ENCODE measurements at regions not wholly inside any gene's neighbourhood (a gene's known extent, or its start where the extent isn't known, plus 50 kb on each side); places are given as distances from the start of the nearest gene placed in this dataset.

DNA sequence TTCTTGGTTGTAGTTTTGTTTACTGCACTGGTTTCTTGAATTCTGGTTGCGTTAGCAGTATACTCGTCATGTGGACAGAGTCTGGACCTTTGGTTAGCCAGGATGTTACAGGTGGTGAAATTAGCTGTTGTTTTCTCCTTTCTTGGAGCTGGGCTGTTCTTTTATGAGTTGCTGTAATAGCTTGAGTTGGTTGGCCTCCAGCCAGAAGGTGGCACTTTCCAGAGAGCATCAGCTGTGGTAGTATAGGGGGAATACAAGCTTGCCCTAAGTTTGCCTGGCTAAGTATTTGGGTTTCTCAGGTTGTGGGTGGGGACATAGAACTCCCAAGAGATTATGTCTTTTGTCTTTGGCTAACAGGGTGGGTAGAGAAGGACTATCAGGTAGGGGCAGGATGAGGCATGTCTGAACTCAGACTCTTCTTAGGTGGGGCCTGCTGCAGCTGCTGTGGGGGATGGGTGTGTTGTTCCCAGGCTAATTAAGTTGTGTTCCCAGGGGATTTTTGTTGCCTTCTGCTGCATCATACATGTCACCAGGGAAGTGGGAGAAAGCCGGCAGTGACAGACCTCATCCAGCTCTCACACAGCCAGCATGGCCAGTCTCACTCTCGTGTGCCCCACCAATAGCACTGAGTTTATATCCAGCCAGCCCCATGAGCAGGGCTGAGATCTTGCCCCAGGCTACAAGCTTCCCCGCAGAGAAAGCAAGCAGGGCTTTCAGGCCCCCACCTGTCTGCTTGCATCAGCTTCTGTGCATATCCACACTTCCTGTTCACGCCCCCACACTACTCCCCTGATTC is 246.7 kb upstream of the TPK1 start:
- DNase-seq: no peak

DNA sequence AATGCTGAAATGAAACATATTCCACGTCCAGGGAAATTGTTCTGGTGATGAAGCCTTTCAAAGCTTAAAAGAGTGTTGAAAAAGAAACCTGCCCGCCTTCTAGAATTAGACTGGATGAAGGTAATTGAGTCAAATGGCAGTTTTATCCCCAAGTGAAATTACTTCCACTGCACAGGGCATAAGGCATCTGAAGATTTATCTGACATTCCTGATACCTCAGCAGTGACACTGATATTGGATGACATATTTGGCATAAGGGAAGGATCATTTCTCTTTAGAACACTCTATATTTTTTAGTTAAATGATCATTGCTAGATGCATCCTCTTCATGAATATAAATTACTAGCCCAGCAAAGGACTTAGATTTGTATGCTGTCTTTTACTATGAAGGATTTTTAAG is 229.6 kb upstream of the TPK1 start:
- DNase-seq: no peak

DNA sequence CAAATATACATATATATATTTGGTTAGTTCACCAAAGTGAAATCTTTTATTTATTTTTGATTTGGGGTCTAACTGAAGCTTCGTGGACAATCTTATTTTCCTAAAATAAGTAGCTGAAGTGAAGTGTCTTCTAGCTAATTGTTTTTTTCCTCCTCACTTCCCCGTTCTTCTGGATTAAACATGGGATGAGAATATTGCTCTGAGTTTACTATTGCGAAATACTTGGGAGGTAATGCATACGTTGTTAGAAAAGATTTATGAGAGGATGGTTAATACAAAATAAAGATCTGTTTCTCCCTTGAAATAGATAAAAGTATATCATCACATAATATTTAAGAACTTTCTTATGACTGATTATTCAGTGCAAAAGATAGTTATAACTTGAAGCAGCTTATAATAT is 228.3 kb upstream of the TPK1 start:
- no peak for DNase-seq

DNA sequence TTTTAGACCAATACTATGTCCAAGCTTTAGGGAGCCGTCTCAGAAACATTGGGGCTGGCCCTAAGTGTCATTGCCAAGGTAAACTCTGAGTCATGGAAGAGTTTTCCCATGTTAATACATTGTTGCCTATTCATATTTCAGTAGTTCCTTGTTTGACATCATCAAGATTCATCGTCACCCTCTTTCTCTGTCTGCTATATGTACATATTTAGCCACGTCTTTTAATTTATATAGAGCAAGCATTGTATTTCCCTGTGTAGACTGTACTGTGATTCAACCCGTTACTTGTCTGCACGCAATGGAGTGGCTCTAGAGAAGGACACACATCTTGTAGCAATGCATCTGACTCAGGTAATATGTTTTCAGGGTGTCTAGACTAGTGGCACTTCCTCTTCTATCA is 217.9 kb upstream of the TPK1 start:
- DNase-seq: no peak

DNA sequence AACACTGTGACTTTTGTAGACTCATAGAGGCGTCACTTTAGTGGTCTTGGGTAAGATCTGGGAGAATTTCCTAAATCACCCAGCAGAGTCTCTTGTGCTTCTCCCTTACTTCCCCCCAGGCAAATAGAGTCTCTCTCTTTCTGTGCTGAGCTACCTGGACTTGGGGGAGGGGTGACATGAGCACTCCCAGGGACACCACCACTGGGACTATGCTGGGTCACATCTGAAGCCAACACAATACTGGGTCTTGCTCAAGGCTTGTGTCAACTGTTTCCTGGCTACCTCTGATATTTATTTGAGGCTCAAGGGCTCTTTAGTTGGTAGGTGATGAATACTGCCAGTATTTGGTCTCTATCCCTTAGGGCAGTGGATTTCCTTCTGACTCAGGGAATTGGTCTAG is 214.6 kb upstream of the TPK1 start:
- DNase-seq: no peak

DNA sequence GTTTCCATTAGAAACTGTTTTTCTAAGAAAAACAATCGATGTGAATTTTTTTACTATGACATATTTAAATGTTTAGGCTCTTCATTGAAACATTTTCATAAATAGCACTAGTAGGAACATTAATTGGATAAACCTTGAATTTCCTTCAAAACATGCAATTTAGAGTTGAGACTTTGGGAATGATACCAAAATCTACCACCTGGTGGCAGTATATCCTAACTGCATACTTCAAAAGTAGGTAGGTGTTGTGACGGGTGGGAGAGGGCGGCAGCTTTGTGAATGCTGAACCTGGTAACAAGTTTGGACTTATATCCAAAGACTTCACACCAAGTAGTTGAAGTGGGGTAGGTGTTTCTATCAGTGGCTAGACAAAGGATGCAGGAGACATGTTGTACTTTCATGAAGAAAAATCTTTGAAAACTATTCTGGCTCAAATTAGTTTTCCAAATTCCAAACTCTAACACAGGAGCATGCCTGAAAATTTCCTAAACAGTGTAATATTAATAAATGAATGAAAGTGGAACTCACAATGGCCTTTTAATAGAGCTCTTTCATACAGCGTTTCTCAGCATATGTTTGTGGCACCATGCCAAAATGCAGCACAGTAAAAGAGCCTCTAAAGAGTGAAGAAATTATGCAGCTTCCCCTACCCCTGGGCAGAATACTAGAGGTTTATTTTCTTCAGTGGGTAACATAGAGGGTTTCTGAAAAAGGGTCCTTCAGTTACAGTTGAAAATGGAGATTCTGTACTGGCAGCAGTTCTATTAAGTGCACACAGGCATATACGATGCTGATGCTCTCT is 201.0 kb upstream of the TPK1 start:
- peak; percentile 30 for DNase-seq

DNA sequence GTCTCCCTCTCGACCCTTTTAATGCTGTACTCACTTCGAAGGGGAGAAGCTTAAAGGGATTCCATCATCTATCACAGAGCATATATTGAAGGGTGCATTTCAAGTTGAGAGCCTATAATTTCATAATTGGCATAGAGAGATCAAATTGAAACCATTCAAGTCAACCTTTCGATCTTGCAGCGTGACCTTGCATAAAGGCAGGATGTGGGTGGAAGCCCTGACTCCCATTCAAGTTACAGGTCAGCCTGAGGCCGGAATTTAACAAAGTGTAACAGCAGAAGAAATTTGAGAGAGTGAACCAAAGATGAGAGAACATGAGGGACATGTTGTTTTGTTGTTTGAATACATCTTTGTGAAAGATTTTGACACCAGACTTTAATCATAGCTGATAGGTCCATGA is 195.3 kb upstream of the TPK1 start:
- DNase-seq: no peak

DNA sequence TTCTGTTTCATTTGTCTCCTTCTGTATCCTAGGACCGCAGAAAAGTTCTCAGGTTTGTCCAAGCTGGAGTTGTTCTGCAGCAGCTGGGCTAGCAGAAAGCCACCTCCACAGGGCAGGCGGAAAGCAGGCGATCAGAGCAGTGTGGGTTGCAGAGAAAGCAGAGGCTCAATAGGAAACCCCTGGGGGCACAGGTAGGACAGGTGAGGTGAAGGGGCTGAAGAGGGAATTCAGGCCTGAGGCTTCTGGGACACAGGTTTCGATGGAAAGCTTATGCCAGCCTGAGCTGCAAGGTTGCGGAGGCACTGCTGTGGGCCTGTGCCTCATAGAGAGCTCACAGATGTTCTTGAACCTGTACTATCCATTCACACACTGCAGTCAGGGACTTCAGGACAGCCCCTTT is 194.9 kb upstream of the TPK1 start:
- no peak for DNase-seq

DNA sequence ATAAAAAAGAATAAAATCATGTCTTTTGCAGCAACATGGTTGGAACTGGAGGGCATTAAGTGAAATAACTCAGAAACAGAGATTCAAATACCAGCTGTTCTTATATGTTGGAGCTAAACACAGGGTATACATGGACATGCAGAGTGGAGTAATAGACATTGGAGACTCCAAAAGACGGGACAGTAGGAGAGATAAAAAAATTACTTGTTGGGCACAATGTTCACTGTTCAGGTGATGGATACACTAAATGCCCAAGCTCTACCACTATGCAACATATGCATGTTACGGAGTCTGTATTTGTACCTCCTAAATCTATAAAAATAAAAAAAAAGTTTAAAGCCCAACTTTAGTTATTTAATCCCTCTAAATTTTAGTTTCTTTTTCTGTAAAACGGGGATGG is 184.6 kb upstream of the TPK1 start:
- DNase-seq: no peak

DNA sequence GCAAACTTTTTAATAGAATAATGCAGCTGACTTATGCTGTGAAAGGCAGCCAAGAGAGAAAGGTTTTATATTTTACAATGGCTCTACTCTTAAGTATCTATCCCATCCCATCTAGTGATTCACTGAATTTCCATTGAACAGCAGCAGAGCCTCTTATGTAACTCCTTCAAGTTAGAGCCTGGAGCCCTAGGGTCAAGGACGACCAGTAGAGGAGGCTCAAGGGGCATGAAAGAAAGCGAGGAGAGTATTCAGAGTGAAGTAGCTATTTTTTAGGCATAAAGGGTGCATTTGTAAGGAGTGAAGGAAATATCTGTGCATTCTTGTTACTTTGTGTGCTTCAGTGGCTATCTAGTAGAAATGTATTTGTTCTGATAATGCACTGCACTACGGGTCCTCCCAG is 180.2 kb upstream of the TPK1 start:
- no peak for DNase-seq

DNA sequence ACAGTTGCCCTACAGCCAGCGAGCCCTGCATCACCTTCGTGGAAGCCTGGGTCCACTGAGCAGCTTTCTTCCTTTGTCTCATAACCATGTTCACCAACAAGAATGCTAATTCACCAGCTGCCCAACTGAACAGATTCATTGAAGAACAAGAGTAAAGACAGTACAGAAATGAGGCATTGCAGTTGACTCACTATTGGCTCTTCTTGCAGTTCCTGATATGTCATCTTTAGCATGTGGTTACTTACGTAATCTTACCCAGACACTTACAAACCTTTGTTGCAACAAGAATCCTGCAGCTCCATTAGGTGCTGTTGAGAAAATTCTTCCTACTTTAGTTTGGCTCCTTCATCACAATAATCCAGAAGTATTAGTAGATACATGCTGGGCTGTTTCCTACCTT is 174.0 kb upstream of the TPK1 start:
- peak; percentile 81 for DNase-seq

DNA sequence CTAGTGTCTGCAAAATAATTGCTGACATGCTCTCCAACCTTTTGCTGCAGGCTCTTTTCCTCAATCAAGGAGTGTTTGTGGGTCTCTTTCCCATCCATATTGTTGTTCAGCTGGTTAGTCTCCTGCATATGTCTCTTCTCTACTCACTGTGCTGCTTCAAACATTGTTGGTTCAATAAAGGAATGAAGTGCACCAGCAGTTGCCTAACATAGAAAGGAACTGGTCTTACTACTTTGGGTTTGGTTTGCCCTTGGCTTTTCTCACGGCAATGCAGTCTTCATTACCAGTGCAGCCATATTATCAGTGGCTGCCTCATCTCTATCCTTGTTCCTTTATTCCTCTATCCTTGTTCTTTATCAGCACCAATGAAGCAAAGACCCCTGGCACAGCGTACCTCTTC is 169.7 kb upstream of the TPK1 start:
- DNase-seq: no peak

DNA sequence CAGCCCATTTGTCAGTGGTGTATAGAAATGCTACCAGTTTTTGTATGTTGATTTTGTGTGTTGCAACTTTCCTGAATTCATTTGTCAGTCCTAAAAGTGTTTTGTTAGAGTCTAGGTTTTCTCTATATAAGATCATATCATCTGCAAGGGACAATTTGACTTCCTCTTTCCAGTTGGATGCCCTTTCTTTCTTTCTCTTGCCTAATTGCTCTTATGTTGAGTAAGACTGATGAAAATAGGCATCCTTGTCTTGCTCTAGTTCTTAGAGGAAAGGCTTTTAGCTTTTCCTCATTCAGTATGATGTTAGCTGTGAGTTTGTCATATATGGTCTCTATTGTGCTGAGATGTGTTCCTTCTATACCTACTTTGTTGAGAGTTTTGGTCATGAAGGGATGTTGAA is 161.7 kb upstream of the TPK1 start:
- peak; percentile 80 for DNase-seq

DNA sequence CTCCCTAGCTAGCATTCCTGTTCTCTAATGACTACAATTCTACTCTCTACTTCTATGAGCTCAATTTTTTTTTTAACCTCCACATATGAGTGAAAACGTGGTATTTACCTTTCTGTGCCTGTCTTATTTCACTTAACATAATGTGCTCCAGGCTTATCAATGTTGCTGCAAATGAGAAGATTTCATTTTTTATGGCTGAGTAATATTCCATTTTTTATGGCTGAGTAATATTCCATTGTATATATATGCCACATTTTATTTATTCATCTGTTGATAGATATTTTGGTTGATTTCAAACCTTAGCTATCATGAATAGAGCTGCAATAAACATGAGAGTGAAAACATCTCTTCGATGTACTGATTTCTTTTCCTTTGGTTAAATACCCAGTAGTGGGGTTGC is 159.6 kb upstream of the TPK1 start:
- DNase-seq: no peak

DNA sequence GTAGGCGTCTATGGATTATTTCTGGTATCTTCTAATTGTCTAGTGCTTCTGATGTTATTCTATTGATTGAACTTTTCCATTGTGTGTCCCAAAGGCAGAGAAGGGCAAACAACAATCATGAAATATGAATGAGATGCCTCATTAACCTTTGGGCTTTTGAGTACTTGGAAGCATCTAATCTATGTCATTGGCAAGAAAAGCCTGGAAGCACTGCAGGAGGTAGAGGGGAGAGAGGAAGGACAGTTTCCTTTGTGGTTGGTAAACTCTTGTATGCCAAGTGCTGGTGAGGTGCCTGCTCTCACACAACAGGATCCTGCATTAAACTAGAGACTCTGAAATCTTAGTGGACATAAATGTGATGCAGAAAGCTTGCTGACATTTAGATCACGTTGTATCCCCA is 155.2 kb upstream of the TPK1 start:
- no peak for DNase-seq

DNA sequence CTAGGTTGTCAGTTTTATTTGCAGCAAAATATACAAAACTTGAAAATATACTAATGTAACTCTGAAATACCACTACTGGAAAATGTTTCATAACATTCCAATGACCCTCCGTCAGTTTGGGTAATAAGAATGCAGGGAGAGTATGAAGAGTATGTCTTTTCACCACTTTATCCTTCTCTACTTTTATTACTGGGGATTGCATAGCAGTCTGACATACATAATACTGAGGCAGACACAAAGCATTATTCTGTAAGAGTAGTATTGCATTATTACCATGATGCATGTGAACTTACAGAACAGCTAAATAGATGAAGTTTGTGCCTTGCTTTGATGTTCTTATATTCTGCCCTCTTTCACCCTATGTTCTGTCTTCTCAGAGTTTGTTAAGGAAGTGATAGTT is 151.8 kb upstream of the TPK1 start:
- DNase-seq: no peak

DNA sequence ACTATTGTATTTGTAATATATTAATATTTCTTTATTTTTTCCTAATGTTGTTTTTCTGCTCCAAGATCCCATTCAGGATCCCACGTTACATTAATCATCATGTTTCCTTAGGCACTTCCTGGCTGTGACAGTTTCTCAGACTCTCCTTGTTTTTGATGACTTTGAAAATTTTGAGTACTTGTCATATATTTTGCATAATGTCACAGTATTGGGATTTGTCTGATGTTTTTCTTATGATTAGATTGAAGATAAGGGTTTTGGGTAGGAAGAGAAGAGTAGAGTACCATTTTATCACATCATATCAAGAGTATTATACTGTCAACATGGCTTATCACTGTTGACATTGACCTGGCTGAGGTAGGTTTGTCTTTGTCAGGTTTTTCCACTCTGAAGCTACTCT is 146.3 kb upstream of the TPK1 start:
- DNase-seq: no peak

DNA sequence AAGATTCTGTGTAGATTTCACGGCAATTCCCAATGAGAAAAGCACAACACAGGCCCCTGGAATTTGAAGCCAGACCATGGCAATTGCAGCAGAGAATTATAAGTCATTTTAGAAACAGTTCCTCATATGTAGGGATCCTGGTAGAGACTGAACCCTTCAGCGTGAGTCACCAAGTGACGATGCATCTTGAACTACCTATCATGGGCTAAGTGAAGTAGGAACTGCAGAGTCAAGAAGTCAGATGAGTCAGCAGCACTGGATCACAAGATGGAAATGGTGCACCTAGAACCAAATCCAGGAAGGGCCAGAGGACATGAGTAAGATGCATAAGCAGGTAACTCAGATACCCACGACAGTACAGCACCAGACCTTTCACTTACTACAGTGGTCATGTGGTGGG is 140.0 kb upstream of the TPK1 start:
- peak; percentile 55 for DNase-seq

DNA sequence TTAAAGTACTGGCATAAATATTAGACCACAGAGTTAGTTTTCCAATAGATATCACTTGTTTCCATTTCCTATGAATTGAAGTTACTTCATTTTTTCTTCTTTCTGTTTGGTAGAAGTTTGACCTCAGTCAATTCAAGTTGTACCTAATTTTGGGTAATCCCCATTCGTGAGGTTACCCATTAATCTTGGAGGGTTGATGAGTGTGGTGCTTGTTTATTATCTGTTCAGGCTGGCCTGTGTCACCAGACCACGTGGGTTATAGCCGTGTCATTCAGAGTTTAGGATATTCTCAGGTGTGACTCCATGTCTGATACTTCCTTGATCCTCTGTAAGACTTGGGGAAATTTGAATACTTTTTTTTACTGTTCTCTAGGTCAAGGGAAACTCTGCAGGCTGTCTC is 133.9 kb upstream of the TPK1 start:
- DNase-seq: no peak

DNA sequence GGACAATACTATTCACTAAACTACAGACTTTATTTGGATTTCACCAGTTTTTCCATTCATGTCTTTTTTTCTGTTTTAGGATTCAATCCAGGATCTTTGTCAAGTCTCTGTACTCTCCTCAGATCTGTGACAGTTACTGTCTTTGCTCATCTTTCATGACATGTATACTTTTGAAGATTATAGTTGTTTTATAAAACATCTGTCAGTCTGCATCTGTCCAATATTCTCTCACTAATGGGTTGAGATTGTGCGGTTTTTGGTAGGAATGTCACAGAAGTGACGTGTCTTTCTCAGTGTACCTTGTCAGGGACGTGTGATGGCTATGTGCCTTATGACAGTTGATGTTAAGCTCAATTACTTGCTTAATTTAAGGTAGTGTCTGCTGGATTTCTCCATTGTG is 124.9 kb upstream of the TPK1 start:
- DNase-seq: no peak

DNA sequence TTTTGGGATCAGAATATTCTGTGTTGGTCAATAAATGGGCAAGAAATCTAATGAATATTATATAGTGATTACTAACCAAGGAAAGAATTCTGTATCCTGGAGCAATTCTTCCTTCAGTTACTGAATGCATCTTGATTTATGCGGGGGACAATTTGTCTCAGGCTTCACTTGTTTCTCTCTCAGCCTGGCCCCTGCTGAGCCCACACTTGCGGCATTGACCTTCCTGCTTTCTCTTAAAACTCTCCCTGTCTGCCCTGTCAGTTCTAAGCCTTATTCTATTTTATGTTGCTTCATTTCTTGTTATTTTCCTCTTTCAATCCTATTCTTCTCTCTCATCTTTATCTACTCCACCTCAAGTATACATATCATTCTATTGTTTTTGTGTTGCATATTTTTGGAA is 122.1 kb upstream of the TPK1 start:
- no peak for DNase-seq

DNA sequence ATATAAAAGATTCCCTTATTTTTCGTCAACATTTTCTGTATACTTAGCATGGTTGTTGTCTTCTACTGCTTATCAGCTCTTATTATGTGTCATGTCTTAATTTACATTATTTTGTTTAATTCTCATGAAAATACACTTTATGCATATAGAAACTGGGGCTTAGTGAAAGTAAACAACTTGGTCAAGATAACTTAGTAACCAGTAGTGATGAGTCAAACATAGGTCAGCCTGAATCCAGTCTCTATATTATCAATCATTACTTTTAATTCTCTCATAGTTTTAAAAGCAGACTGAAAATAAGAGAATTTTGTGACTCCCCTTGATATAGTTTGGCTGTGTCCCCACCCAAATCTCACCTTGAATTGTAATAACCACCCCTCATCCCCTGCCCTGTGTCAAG is 119.6 kb upstream of the TPK1 start:
- DNase-seq: no peak

DNA sequence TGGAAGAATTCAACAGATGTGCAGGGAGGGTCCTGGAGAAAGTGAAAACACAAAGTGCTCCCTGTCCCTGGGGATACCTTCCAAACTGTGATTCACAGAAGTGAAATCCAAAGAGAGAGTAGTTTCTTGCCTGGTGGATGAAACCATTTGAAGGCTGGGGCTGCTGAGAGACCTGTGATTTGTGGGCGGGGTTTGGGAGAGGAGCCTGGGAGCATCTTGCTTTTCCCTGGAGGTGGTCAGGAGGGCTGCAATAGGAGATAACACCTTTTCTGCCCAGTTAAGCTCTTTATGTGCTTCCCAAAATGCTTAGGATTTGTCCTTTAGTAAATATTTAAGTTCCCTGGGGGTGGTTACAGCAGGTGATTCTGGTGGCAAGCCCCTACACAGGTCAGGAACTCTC is 105.3 kb upstream of the TPK1 start:
- no peak for DNase-seq

DNA sequence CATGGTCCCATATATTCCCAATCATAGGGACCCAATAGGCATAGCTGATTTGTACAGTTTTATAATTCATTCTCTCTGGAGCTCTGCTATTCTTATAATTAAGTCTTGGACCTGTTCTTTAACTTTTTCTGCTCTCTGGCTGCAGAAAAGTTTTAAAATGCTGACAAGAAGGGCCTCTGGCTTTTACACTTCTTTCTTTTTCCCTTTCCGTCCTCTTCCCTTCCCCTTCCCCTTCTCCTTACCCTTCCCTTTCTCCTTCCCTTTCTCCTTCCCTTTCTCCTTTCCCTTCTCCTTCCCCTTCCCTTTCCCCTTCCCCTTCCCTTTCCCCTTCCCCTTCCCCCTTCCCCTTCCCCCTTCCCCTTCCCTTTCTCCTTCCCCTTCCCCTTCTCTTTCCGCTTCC is 101.3 kb upstream of the TPK1 start:
- no peak for DNase-seq

DNA sequence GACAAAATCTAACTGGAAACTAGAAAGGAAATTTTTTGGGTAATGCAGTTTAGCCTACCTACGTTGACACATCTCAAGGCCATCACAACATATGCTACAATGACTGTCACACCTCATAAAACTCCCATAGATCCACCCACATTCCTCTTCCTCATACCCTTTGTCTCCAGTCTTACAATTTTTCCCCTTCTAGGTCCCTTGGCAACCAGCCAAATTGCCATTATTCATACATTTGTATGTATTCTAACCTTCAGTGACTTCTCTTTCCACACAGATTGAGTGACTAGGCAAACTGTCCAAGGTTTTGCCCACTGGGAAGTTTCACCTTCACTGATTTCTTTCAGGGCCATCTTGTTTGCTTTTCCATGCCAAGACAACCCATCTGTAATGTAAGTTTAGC is 100.5 kb upstream of the TPK1 start:
- no peak for DNase-seq
